HG03571 (cell line): ENCODE measurements at regions not wholly inside any gene's neighbourhood (a gene's known extent, or its start where the extent isn't known, plus 50 kb on each side); places are given as distances from the start of the nearest gene placed in this dataset.

Experiments used
- ATAC-seq: cut with Tn5 transposase; IDR thresholded peaks from one replicate; pipeline ENCODE4 v1.9.1; 2021; ENCODE audit not compliant: unreplicated experiment

GRCh38 chr16:16867973-16868372, 489.0 kb downstream of the NPIPA7 start:
- ATAC-seq = no peak

- ATAC-seq = no peak
Measured at GRCh38 chr16:16868727-16869126, 489.8 kb downstream of the NPIPA7 start.

- ATAC-seq = no peak
Measured at GRCh38 chr16:16869746-16870145, 490.8 kb downstream of the NPIPA7 start.

GRCh38 chr16:16871196-16871595, 492.3 kb downstream of the NPIPA7 start:
- no peak for ATAC-seq

GRCh38 chr16:16877061-16877460, 498.1 kb downstream of the NPIPA7 start:
- no peak for ATAC-seq

GRCh38 chr16:16879567-16880251, 500.8 kb downstream of the NPIPA7 start:
- no peak for ATAC-seq

- ATAC-seq = no peak
Measured at GRCh38 chr16:16881814-16882213, 502.9 kb downstream of the NPIPA7 start.

GRCh38 chr16:16882766-16883165, 503.8 kb downstream of the NPIPA7 start:
- ATAC-seq = no peak

GRCh38 chr16:16884451-16884850, 505.5 kb downstream of the NPIPA7 start:
- no peak for ATAC-seq

GRCh38 chr16:16887193-16887592, 508.3 kb downstream of the NPIPA7 start:
- ATAC-seq = no peak

GRCh38 chr16:16890964-16891363, 512.0 kb downstream of the NPIPA7 start:
- no peak for ATAC-seq

- no peak for ATAC-seq
Measured at GRCh38 chr16:16904601-16905000, 525.7 kb downstream of the NPIPA7 start.

- no peak for ATAC-seq
Measured at GRCh38 chr16:16905850-16906249, 526.9 kb downstream of the NPIPA7 start.

- ATAC-seq = no peak
Measured at GRCh38 chr16:16907089-16907488, 528.1 kb downstream of the NPIPA7 start.

- no peak for ATAC-seq
Measured at GRCh38 chr16:16908077-16908476, 529.1 kb downstream of the NPIPA7 start.

GRCh38 chr16:16909126-16909525, 530.2 kb downstream of the NPIPA7 start:
- ATAC-seq = no peak

- no peak for ATAC-seq
Measured at GRCh38 chr16:16910666-16911065, 531.7 kb downstream of the NPIPA7 start.

GRCh38 chr16:16915771-16916170, 536.8 kb downstream of the NPIPA7 start:
- ATAC-seq = no peak

GRCh38 chr16:16917191-16917785, 538.3 kb downstream of the NPIPA7 start:
- no peak for ATAC-seq

- ATAC-seq = no peak
Measured at GRCh38 chr16:16923479-16923878, 544.5 kb downstream of the NPIPA7 start.

- ATAC-seq = no peak
Measured at GRCh38 chr16:16924613-16925012, 545.7 kb downstream of the NPIPA7 start.

GRCh38 chr16:16925432-16925831, 545.3 kb downstream of the XYLT1 start:
- ATAC-seq = no peak
